ENCODE measurements at regions not wholly inside any gene's neighbourhood (a gene's known extent, or its start where the extent isn't known, plus 50 kb on each side); places are given as distances from the start of the nearest gene placed in this dataset.

DNA sequence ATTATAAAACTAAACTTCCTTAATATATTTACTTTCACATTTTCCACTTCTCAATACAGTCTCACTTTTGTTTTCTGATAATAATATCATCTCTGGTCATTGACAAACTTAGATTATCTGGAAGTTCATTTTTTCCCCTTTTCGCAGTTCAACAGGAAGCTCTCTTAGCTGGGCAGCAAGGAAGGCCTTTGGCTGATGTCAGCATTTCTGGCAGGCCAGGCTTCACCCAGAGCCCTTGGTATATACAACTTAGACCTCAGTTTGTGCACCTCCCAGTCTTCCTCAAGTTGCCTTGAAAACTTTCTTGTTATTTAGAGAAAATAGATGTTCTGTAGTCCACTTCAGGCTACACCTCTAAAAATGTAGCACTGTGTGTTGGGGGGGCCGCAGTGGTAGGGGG is 1103.6 kb downstream of the AMY1C start:
- H3K9me3 ChIP-seq: no peaks in the 10 kb centered on the region
- H3K27me3 ChIP-seq: no peaks in the 10 kb centered on the region
- no peak overlapping the region for H3K4me3 ChIP-seq
- no peaks in the 10 kb centered on the region for H3K36me3 ChIP-seq (ENCODE audit: low read depth, missing control alignments)
- no peaks in the 10 kb centered on the region for H3K4me1 ChIP-seq
- H3K27ac ChIP-seq: no peak overlapping the region
- 93 to 94% methylated on average over 2 of the region's 2 CpGs for WGBS, 2 donors
- TF ChIP-seq POLR2A (IDR thresholded peaks at IDR 0.05): no peak
- TF ChIP-seq, protein P1, sequence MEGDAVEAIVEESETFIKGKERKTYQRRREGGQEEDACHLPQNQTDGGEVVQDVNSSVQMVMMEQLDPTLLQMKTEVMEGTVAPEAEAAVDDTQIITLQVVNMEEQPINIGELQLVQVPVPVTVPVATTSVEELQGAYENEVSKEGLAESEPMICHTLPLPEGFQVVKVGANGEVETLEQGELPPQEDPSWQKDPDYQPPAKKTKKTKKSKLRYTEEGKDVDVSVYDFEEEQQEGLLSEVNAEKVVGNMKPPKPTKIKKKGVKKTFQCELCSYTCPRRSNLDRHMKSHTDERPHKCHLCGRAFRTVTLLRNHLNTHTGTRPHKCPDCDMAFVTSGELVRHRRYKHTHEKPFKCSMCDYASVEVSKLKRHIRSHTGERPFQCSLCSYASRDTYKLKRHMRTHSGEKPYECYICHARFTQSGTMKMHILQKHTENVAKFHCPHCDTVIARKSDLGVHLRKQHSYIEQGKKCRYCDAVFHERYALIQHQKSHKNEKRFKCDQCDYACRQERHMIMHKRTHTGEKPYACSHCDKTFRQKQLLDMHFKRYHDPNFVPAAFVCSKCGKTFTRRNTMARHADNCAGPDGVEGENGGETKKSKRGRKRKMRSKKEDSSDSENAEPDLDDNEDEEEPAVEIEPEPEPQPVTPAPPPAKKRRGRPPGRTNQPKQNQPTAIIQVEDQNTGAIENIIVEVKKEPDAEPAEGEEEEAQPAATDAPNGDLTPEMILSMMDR (IDR thresholded peaks at IDR 0.05): no peak
- intact Hi-C loops (cut with DNase I; ENCODE audit: low total_unique reads): no loop called here
- DNase-seq: no peak

DNA sequence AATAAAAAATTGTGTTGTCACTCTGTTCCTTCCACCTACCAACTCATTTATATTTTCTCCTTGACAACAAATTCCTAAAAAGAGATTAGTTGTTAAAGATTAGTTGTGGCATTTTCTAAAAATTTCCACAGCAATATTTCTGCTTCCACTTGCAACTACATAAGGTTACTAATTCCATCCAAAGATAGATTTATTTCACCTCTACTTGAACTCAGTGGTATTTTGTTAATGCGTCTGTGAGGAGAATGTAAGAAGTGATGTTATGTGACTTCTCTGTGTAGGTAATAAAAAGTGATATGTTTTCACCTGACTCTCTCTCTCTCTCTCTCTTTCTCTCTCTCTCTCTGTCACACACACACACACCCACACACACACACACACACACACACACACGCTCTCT is 1104.8 kb downstream of the AMY1C start:
- TF ChIP-seq, protein P1 (IDR thresholded peaks at IDR 0.05): no peak
- no peak for TF ChIP-seq POLR2A (IDR thresholded peaks at IDR 0.05)
- no peak overlapping the region for H3K27ac ChIP-seq
- no peaks in the 10 kb centered on the region for H3K9me3 ChIP-seq
- no peaks in the 10 kb centered on the region for H3K27me3 ChIP-seq
- H3K4me1 ChIP-seq: no peaks in the 10 kb centered on the region
- 71 to 75% methylated on average over 2 of the region's 2 CpGs for WGBS, 2 donors
- no peak overlapping the region for H3K4me3 ChIP-seq
- H3K36me3 ChIP-seq (ENCODE audit: low read depth, missing control alignments): no peaks in the 10 kb centered on the region
- intact Hi-C loops (cut with DNase I; ENCODE audit: low total_unique reads): no loop called here
- DNase-seq: no peak

DNA sequence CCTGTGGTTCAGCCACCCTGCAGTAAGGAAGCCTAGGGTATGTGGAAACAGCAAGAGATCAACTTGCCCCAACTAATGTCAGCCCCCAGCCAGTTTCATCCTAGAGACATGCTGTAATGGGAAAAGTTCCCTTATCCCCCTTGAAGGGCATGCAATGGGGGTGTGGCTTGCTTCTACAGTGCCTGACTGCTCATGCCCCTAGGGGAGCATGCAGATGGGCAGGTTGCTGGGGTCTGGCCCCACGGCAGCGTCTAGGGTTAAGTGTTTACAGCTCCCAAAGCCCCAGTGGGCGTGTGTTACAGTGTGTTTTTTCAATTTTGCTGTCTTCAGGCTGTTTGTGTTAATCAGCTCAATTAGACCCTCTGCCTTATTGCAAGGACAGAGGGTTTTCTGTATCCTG is 1105.9 kb downstream of the AMY1C start:
- intact Hi-C loops (cut with DNase I; ENCODE audit: low total_unique reads): no loop called here
- no peak for TF ChIP-seq POLR2A (IDR thresholded peaks at IDR 0.05)
- TF ChIP-seq, protein P1 (IDR thresholded peaks at IDR 0.05): no peak
- Histone ChIP-seq H3K9me3 (no peaks in the 10 kb centered on the region), H3K4me1 (no peaks in the 10 kb centered on the region), H3K36me3 (ENCODE audit: low read depth, missing control alignments) (no peaks in the 10 kb centered on the region), H3K27ac (no peak overlapping the region), H3K27me3 (no peaks in the 10 kb centered on the region), H3K4me3 (no peak overlapping the region)
- 59 to 64% methylated on average over 3 of the region's 3 CpGs for WGBS, 2 donors
- DNase-seq: no peak

DNA sequence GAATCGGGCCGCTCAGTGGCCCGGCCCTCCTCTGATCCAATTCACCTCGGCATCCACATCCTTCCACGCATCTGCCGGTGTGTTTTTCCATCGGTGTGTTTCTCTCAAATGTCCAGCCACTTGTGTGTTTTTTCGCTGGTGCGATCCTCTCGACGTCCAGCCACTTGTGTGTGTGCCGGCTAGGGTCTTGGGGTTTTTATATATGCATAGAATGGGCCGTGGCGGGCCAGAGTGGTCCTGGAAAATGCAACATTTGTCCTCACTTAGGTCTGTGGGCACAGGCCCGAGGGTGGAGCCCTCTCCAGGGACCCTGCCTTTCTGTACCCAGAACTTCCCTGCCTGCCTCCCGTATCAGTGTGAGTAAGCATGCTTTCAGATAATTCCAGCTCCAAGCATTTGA is 1106.4 kb downstream of the AMY1C start:
- Histone ChIP-seq H3K9me3 (no peaks in the 10 kb centered on the region), H3K27ac (no peak overlapping the region), H3K27me3 (no peaks in the 10 kb centered on the region), H3K4me1 (no peaks in the 10 kb centered on the region), H3K36me3 (ENCODE audit: low read depth, missing control alignments) (no peaks in the 10 kb centered on the region), H3K4me3 (no peak overlapping the region)
- intact Hi-C loops (cut with DNase I; ENCODE audit: low total_unique reads): no loop called here
- DNase-seq: no peak
- TF ChIP-seq POLR2A (IDR thresholded peaks at IDR 0.05): no peak
- TF ChIP-seq, protein P1 (IDR thresholded peaks at IDR 0.05): no peak
- WGBS, 2 donors: 74 to 77% methylated on average over 16 of the region's 16 CpGs

DNA sequence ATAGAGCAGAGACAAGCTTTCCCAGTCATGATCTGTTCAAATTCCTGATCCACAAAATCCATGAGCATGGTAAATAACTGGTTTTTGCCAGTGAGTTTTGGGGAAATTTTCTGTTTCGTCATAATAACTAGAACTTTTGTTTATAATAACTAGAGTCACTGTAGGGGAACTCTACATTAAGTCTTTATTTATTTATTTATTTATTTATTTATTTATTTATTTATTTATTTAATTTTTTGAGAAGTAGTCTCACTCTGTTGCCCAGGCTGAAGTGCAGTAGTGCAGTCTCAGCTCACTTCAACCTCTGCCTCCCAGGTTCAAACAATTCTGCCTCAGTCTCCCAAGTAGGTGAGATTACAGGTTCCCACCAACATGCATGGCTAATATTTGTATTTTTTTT is 1106.8 kb downstream of the AMY1C start:
- Histone ChIP-seq H3K36me3 (ENCODE audit: low read depth, missing control alignments) (no peaks in the 10 kb centered on the region), H3K27me3 (no peaks in the 10 kb centered on the region), H3K4me1 (no peaks in the 10 kb centered on the region), H3K4me3 (no peak overlapping the region), H3K27ac (no peak overlapping the region), H3K9me3 (no peaks in the 10 kb centered on the region)
- no peak for DNase-seq
- intact Hi-C loops (cut with DNase I; ENCODE audit: low total_unique reads): no loop called here
- TF ChIP-seq, protein P1 (IDR thresholded peaks at IDR 0.05): no peak
- TF ChIP-seq POLR2A (IDR thresholded peaks at IDR 0.05): no peak
- 71 to 76% methylated on average over 1 of the region's 1 CpG for WGBS, 2 donors

Data from testis (tissue), 2 donors.